Bronchial epithelial cell (primary cell): ENCODE measurements at regions not wholly inside any gene's neighbourhood (a gene's known extent, or its start where the extent isn't known, plus 50 kb on each side); places are given as distances from the start of the nearest gene placed in this dataset.

Experiments
- DNase-seq: peaks from one replicate; pipeline ENCODE4 v3.0.0-alpha.2; 2010; ENCODE audit warnings: low read depth
- FAIRE-seq: peaks from 2 replicates; lab custom pipeline; 2011; peaks lifted over from hg19 to GRCh38; lab: Jason Lieb, UNC
- H3K27me3 ChIP-seq: 2 replicates; pipeline ENCODE4 v1.5.1; 2011; ENCODE audit warnings: low read length; ENCODE audit not compliant: control insufficient read depth, insufficient read depth
- H3K36me3 ChIP-seq: 2 replicates; pipeline ENCODE4 v1.5.1; 2011; ENCODE audit warnings: low read length; ENCODE audit not compliant: control insufficient read depth, insufficient read depth
- H3K4me3 ChIP-seq: 2 replicates; pipeline ENCODE4 v1.5.1; 2011; ENCODE audit warnings: mild to moderate bottlenecking, low read depth, low read length, control low read depth
- CTCF ChIP-seq: IDR thresholded peaks from 2 replicates; pipeline ENCODE4 v1.5.1; 2011; ENCODE audit warnings: mild to moderate bottlenecking, moderate library complexity, low read length, control low read depth, inconsistent platforms; ENCODE audit not compliant: insufficient read depth, severe bottlenecking

- no peak for TF ChIP-seq CTCF
- no peaks in the 10 kb centered on the region for H3K36me3 ChIP-seq
- H3K4me3 ChIP-seq = no peak overlapping the region
- H3K27me3 ChIP-seq = no peaks in the 10 kb centered on the region
- DNase-seq (no peak), FAIRE-seq (no peak)
Measured at GRCh38 chr12:22991250-22991844, 366.4 kb downstream of the ETNK1 start.

- no peaks in the 10 kb centered on the region for H3K27me3 ChIP-seq
- FAIRE-seq (no peak), DNase-seq (peak; percentile 79)
- no peak for TF ChIP-seq CTCF
- no peaks in the 10 kb centered on the region for H3K36me3 ChIP-seq
- no peak overlapping the region for H3K4me3 ChIP-seq
Measured at GRCh38 chr12:22993609-22994315, 368.8 kb downstream of the ETNK1 start.

GRCh38 chr12:22994316-22994675 lies 369.3 kb downstream of the ETNK1 start:
- no peak overlapping the region for H3K4me3 ChIP-seq
- no peaks in the 10 kb centered on the region for H3K27me3 ChIP-seq
- no peak for TF ChIP-seq CTCF
- DNase-seq (peak; percentile 90), FAIRE-seq (no peak)
- no peaks in the 10 kb centered on the region for H3K36me3 ChIP-seq

GRCh38 chr12:23001487-23001886 lies 376.5 kb downstream of the ETNK1 start:
- no peak for TF ChIP-seq CTCF

GRCh38 chr12:23002381-23002780 lies 377.4 kb downstream of the ETNK1 start:
- DNase-seq (no peak), FAIRE-seq (no peak)
- no peak overlapping the region for H3K4me3 ChIP-seq
- no peak for TF ChIP-seq CTCF
- H3K36me3 ChIP-seq = no peaks in the 10 kb centered on the region
- no peaks in the 10 kb centered on the region for H3K27me3 ChIP-seq

More at GRCh38 chr12:23001487-23001886, 376.5 kb downstream of the ETNK1 start:
- no peak for DNase-seq
- FAIRE-seq = no peak
- Histone ChIP-seq H3K36me3 (no peaks in the 10 kb centered on the region), H3K27me3 (no peaks in the 10 kb centered on the region), H3K4me3 (no peak overlapping the region)

- H3K36me3 ChIP-seq = no peaks in the 10 kb centered on the region
- DNase-seq (no peak), FAIRE-seq (no peak)
Measured at GRCh38 chr12:23004473-23005020, 379.6 kb downstream of the ETNK1 start.

More at GRCh38 chr12:23004473-23005020, 379.6 kb downstream of the ETNK1 start:
- TF ChIP-seq CTCF = no peak
- H3K27me3 ChIP-seq = no peaks in the 10 kb centered on the region
- H3K4me3 ChIP-seq = no peak overlapping the region
